ENCODE measurements at regions not wholly inside any gene's neighbourhood (a gene's known extent, or its start where the extent isn't known, plus 50 kb on each side); places are given as distances from the start of the nearest gene placed in this dataset.

DNA sequence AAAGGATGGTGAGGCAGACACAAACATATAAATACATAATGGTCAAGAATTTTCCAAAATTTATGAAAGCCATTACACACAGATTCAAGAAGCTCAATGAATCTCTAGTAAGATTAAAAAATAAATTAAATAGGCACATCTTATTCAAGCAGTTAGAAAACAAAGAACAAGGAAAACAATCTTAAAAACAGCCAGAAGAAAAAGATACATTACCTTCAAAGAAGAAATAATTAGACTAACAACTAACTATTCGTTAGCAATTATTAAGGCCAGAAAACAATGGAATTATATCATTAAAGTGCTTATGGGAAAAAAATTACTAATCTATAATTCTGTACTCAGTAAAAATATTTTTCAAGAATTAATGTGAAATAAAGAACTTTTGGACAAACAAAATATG, 593.1 kb downstream of the EBF1 start:
- TF ChIP-seq, protein P1, sequence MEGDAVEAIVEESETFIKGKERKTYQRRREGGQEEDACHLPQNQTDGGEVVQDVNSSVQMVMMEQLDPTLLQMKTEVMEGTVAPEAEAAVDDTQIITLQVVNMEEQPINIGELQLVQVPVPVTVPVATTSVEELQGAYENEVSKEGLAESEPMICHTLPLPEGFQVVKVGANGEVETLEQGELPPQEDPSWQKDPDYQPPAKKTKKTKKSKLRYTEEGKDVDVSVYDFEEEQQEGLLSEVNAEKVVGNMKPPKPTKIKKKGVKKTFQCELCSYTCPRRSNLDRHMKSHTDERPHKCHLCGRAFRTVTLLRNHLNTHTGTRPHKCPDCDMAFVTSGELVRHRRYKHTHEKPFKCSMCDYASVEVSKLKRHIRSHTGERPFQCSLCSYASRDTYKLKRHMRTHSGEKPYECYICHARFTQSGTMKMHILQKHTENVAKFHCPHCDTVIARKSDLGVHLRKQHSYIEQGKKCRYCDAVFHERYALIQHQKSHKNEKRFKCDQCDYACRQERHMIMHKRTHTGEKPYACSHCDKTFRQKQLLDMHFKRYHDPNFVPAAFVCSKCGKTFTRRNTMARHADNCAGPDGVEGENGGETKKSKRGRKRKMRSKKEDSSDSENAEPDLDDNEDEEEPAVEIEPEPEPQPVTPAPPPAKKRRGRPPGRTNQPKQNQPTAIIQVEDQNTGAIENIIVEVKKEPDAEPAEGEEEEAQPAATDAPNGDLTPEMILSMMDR (IDR thresholded peaks at IDR 0.05): no peak
- TF ChIP-seq POLR2A (IDR thresholded peaks at IDR 0.05): no peak
